Memory B cell (primary cell): ENCODE measurements at regions not wholly inside any gene's neighbourhood (a gene's known extent, or its start where the extent isn't known, plus 50 kb on each side); places are given as distances from the start of the nearest gene placed in this dataset.
"Not testable (repeated sequence)": the region's sequence is repeated elsewhere in the genome, so short reads cannot be mapped to it uniquely, and the experiment has no call there.

Source experiments
- ATAC-seq: fragments of 150-1000 bp; cut with Tn5 transposase; 2 replicates; pipeline ENCODE4 v1.10.0; 2021; ENCODE audit warnings: low read depth, mild to moderate bottlenecking, moderate library complexity
- DNase-seq, 2 donors: peaks; one replicate each; pipeline ENCODE4 v3.0.0; 2022; ENCODE audit warnings: low spot score in 2 of 2
- H3K27ac Mint-ChIP-seq: one replicate; pipeline ENCODE4 v1.8.0; 2022; ENCODE audit warnings: mild to moderate bottlenecking, moderate library complexity, mixed read lengths
- H3K27me3 Mint-ChIP-seq: one replicate; pipeline ENCODE4 v1.8.0; 2022; ENCODE audit warnings: mixed read lengths
- H3K36me3 Mint-ChIP-seq: one replicate; pipeline ENCODE4 v1.8.0; 2022; ENCODE audit warnings: mild to moderate bottlenecking, mixed read lengths
- H3K4me1 Mint-ChIP-seq: one replicate; pipeline ENCODE4 v1.8.0; 2022; ENCODE audit warnings: mixed read lengths
- H3K4me3 Mint-ChIP-seq: one replicate; pipeline ENCODE4 v1.8.0; 2022; ENCODE audit warnings: mild to moderate bottlenecking, moderate library complexity, mixed read lengths
- H3K9me3 Mint-ChIP-seq: one replicate; pipeline ENCODE4 v1.8.0; 2022; ENCODE audit warnings: mixed read lengths

DNA sequence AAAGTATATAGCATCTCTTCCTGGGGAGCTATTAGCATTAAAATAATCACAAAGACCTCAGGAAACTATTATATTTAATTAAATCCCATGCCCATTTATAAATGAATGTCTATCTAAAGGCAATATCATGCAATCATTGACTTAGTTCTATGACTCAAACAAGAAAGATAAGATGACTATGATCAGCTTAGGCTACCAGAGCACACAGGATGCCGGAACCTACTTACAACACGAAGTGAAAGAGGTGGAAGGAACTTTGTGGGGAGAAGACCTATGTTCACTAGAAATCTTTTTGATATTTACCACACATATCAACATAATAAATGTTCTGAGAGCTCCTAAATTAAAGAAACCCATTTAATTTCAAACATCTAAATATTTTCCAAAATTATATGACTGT lies 344.2 kb upstream of the CYLC2 start:
- ATAC-seq, result no peak
- peaks cover 4% of the 10 kb centered on the region for H3K9me3 Mint-ChIP-seq
- DNase-seq, result no peak
- no peaks in the 10 kb centered on the region for H3K4me1 Mint-ChIP-seq
- H3K27me3 Mint-ChIP-seq, result no peaks in the 10 kb centered on the region
- no peak overlapping the region for H3K27ac Mint-ChIP-seq
- H3K36me3 Mint-ChIP-seq, result no peaks in the 10 kb centered on the region
- no peak overlapping the region for H3K4me3 Mint-ChIP-seq

DNA sequence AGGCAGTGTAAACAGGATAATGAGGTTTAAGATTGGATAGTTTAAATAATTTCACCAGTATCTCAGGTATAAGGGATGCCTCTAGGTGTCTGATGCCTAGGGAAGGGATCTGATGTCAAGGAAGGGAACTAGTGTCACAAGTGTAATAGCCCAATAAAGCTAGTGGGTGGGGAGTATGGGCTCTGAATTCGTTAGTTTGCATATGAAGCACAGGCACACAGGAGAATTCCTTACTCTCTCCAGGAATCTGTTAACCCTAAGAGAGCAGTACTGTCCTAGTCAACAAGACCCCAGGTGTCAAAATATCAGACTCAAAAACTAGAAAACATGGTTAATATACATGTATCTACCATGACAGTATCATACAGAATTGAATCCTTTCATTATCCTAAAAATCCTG lies 352.5 kb upstream of the CYLC2 start:
- Mint-ChIP-seq H3K36me3 (no peaks in the 10 kb centered on the region), H3K4me3 (no peak overlapping the region), H3K4me1 (no peaks in the 10 kb centered on the region), H3K27ac (no peak overlapping the region), H3K9me3 (peaks cover 2% of the 10 kb centered on the region), H3K27me3 (no peaks in the 10 kb centered on the region)
- DNase-seq (no peak), ATAC-seq (no peak)

DNA sequence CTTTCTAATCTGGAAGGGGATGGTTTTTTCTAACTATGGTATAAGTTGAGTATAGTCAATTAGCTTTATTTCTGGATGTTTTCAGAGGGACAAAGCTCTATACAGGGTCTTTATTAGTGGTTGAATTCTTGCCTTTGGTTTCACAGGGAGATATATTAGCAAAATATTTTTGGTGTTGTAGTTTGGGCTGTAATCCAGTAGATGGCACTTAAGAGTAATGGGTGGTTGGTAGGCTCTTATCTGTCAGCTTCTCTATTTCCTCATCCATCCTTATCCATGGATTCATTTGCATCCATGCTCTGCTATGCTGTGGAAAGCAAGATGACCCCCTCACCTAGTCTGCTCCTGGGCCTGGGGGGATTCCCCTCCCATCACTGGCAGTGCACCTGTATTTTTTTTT lies 363.6 kb upstream of the CYLC2 start:
- Mint-ChIP-seq H3K4me3 (no peak overlapping the region), H3K36me3 (no peaks in the 10 kb centered on the region), H3K9me3 (peaks cover 2% of the 10 kb centered on the region), H3K27ac (no peak overlapping the region), H3K27me3 (no peaks in the 10 kb centered on the region), H3K4me1 (no peaks in the 10 kb centered on the region)
- DNase-seq, result no peak
- ATAC-seq, result no peak

DNA sequence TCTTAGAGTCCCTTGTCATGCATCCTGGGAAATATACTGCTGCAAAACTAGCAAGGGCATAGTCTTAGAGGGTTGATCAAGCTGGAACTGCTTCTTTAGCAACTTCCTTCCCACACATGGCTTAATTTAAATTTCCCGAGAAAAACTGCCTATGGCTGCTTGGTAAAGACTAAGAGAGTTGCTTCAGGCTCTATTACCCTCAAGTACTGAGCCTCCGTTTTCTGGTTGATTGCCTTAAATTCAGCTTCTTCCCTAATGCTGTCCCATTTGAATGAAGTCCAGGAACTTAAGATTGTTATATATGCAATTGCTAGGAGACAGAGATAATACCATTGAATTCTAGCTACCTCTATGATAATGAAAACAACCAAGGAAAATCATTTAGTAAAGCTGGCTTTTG lies 385.7 kb upstream of the CYLC2 start:
- Mint-ChIP-seq H3K4me3 (no peak overlapping the region), H3K9me3 (peaks cover 3% of the 10 kb centered on the region), H3K27ac (no peak overlapping the region), H3K4me1 (no peaks in the 10 kb centered on the region), H3K27me3 (no peaks in the 10 kb centered on the region), H3K36me3 (no peaks in the 10 kb centered on the region)
- no peak for DNase-seq
- no peak for ATAC-seq

DNA sequence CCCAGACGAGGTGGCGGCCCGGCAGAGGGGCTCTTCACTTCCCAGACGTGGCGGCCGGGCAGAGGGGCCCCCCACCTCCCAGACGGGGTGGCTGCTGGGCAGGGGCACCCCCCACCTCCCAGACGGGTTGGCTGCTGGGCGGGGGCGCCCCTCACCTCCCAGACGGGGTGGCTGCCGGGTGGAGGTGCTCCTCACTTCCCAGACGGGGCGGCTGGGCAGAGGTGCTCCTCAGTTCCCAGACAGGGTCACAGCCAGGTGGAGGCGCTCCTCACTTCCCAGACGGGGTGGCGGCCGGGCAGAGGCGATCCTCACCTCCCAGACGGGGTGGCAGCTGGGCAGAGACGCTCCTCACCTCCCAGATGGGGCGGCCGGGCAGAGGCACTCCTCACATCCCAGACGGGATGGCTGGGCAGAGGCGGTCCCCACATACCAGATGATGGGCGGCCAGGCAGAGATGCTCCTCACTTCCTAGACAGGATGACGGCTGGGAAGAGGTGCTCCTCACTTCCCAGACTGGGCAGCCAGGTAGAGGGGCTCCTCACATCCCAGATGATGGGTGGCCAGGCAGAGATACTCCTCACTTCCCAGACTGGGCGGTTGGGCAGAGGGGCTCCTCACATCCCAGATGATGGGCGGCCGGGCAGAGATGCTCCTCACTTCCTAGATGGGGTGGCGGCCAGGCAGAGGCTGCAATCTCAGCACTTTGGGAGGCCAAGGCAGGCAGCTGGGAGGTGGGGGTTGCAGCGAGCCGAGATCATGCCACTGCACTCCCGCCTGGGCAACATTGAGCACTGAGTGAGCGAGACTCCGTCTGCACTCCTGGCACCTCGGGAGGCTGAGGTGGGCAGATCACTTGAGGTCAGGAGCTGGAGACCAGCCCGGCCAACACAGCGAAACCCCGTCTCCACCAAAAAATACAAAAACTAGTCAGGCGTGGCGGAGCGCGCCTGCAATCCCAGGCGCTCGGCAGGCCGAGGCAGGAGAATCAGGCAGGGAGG lies 391.6 kb upstream of the CYLC2 start:
- H3K4me3 Mint-ChIP-seq, H3K27ac Mint-ChIP-seq, ATAC-seq, H3K36me3 Mint-ChIP-seq, H3K4me1 Mint-ChIP-seq, H3K9me3 Mint-ChIP-seq, DNase-seq, H3K27me3 Mint-ChIP-seq: not testable (repeated sequence)

DNA sequence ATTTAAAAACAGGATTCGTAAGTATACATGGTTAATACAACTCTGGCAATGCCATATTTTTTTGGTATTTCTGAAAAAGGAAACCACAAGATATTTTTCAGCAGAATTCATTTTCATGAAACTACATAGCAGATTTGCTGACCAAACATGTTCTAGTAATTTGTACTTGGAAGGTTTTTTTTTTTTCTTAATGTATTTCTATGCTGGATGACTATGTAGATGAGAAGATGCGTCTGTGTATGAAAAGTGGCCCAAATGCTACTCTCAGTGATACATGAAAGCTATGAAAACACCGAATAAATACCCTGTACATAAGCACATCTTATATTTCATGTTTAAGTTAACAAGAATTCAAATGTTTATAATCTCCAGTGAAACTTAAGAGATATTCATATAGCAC lies 400.9 kb upstream of the CYLC2 start:
- Mint-ChIP-seq H3K9me3 (peaks cover 6% of the 10 kb centered on the region), H3K36me3 (no peaks in the 10 kb centered on the region), H3K4me1 (no peaks in the 10 kb centered on the region), H3K27me3 (no peaks in the 10 kb centered on the region), H3K27ac (no peak overlapping the region), H3K4me3 (no peak overlapping the region)
- DNase-seq (no peak), ATAC-seq (no peak)

DNA sequence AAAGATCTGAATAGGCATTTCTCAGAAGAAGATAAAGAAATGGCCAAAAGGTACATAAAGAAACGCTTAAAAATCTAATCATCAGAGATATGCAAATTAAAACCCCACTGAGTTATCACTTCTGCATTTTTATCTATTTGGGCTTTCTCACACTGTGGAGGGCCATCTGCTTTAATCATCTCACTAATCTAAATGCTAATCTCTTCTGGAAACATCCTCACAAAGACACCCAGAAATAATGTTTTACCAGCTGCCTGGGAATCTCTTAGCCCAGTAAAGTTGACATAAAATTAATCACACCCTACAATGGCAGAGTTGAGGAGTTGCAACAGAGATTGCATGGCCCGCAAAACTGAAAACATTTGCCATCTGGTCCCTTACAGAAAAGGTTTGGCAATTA lies 407.9 kb upstream of the CYLC2 start:
- Mint-ChIP-seq H3K36me3 (no peaks in the 10 kb centered on the region), H3K27me3 (no peaks in the 10 kb centered on the region), H3K9me3 (no peaks in the 10 kb centered on the region), H3K4me3 (no peak overlapping the region), H3K4me1 (peaks cover 2% of the 10 kb centered on the region), H3K27ac (no peak overlapping the region)
- DNase-seq (no peak), ATAC-seq (no peak)

DNA sequence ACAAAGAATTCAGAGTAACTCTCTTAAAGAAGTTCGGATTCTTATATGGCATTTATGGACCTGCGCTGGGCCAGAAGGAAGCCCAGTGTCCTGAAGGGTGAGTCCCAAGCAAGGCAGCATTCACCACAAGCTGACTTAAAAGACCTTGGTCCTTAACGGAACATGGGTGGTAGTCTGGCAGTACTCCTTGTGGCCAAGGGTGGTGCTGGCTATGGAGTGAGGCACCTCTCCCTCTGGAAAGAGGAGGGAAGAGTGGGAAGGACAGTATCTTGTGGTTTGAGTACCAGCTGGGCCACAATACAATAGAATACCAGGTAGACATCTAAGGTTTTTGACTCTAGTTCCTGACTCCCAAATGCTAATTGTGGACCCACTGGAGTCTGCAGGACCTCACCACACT lies 425.7 kb upstream of the CYLC2 start:
- no peak for DNase-seq
- Mint-ChIP-seq H3K9me3 (peaks cover 5% of the 10 kb centered on the region), H3K27me3 (no peaks in the 10 kb centered on the region), H3K4me3 (no peak overlapping the region), H3K4me1 (no peaks in the 10 kb centered on the region), H3K36me3 (no peaks in the 10 kb centered on the region), H3K27ac (no peak overlapping the region)
- no peak for ATAC-seq

DNA sequence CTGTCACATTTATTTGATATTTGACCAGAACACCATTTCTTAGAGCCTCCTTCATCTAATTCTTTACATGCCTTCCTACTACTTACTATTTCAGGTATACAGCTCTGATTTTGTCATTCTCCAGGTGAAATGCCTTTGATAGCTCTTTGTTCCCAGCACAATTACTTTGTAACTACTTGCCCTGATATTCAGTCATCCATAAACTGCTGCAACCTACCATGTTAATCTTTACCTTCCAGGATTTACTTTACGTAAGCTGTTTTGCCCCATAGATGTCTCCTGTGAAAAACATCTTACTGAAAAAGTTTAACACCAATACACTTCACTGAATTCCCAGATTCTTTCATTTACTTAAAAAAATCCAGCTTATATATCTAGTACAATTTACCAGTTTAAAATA lies 443.8 kb upstream of the CYLC2 start:
- DNase-seq, result no peak
- H3K36me3 Mint-ChIP-seq, result peaks cover 4% of the 10 kb centered on the region
- H3K27me3 Mint-ChIP-seq, result no peaks in the 10 kb centered on the region
- no peak overlapping the region for H3K4me3 Mint-ChIP-seq
- no peak overlapping the region for H3K27ac Mint-ChIP-seq
- no peaks in the 10 kb centered on the region for H3K4me1 Mint-ChIP-seq
- ATAC-seq, result no peak
- H3K9me3 Mint-ChIP-seq, result peaks cover 10% of the 10 kb centered on the region

DNA sequence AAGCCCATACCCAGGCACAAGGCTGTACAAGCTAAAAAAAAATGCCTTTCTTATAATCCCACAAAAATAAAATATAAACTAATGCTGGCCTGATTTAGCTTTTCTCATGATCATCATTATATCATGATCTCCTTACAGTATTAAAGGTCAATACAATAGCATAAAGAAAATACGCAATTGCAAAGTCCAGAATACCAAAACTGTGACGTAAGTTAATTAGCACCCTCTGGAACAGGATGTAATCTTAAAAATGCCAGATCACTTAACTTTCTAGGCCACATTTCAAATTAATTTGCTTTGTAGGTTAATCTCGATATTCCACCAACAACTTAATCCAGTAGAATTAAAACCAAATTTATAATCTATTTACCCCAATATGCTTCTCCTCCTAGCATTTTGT lies 444.2 kb upstream of the CYLC2 start:
- H3K9me3 Mint-ChIP-seq, result peaks cover 9% of the 10 kb centered on the region
- H3K36me3 Mint-ChIP-seq, result peaks cover 4% of the 10 kb centered on the region
- H3K4me1 Mint-ChIP-seq, result no peaks in the 10 kb centered on the region
- no peaks in the 10 kb centered on the region for H3K27me3 Mint-ChIP-seq
- ATAC-seq, result no peak
- no peak for DNase-seq
- H3K27ac Mint-ChIP-seq, result no peak overlapping the region
- no peak overlapping the region for H3K4me3 Mint-ChIP-seq

DNA sequence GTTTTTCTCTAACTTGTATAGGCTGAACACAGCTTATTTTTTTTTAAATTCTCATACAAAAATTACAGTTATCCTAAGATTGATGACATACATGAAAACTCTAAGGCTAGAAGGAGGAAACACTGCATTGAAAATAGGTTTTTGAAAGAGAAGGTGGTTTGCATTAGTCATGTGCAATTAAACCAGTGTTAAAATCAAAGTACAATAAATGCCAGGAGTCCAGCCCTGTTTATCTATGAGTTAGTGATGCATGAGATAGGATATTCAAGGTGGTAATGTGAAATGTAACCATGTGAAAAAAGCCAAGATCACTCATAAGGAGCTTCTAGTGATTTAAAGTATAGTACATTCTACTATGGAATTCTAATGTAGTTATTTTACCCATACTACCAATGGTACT lies 444.9 kb upstream of the CYLC2 start:
- no peak overlapping the region for H3K4me3 Mint-ChIP-seq
- no peak for ATAC-seq

DNA sequence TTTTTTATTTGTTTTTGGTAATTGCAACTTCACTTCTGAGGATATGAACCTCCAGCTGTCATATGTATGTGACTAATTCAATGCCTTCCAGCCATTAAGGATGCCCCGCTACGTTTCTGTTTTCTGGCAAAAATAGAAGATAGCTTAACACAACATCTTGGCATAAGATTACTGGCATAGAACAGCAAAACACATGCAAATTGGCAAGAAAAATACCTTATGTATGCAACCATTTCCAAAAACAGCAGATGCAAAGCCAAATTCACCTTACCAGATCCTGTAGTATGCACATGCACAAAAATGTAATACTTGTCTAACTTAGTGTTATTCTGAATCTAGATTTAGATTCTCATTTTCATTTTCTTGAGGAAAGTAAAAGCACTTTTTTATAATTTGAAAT lies 461.1 kb upstream of the CYLC2 start:
- H3K4me3 Mint-ChIP-seq, result no peak overlapping the region
- no peaks in the 10 kb centered on the region for H3K9me3 Mint-ChIP-seq
- no peaks in the 10 kb centered on the region for H3K36me3 Mint-ChIP-seq
- ATAC-seq, result no peak
- DNase-seq, result no peak
- H3K4me1 Mint-ChIP-seq, result no peaks in the 10 kb centered on the region
- no peaks in the 10 kb centered on the region for H3K27me3 Mint-ChIP-seq
- H3K27ac Mint-ChIP-seq, result no peak overlapping the region

More for the DNA sequence above, 444.9 kb upstream of the CYLC2 start:
- no peak overlapping the region for H3K27ac Mint-ChIP-seq
- DNase-seq, result no peak
- peaks cover 4% of the 10 kb centered on the region for H3K36me3 Mint-ChIP-seq
- no peaks in the 10 kb centered on the region for H3K4me1 Mint-ChIP-seq
- H3K27me3 Mint-ChIP-seq, result no peaks in the 10 kb centered on the region
- H3K9me3 Mint-ChIP-seq, result peaks cover 9% of the 10 kb centered on the region

DNA sequence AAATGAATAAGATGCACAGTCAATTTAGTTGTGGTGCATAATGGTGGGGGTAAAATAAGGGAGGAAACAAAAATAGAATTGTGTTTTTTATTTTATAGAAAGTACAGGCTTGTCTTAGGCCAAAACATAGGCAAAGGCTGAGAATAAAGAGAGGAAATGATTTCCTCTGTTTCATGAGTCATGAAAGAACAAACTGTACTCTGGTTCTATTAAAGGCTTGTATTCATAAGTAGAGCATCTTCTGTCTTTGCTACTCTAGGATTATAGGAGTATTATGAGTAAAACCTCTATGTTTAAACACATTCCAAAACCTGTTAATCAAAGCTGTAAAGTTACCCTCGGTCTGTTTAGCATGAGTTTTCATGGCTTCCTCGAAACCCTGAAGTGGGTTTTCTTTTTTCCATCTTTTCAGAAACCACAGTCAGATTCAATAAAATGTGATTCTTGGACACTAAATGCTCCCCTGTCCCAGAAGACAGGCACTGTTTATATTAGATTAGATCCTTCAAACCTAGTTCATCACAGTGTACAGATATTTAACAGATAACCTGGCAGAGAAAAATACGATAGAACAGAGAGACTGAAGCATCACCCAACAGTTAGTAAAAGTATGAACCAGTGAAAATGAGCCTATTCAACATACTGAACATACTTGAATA lies 473.9 kb upstream of the CYLC2 start:
- Mint-ChIP-seq H3K27me3 (no peaks in the 10 kb centered on the region), H3K4me3 (no peak overlapping the region), H3K4me1 (no peaks in the 10 kb centered on the region), H3K36me3 (no peaks in the 10 kb centered on the region), H3K27ac (no peak overlapping the region), H3K9me3 (peaks cover 2% of the 10 kb centered on the region)
- no peak for ATAC-seq
- no peak for DNase-seq

DNA sequence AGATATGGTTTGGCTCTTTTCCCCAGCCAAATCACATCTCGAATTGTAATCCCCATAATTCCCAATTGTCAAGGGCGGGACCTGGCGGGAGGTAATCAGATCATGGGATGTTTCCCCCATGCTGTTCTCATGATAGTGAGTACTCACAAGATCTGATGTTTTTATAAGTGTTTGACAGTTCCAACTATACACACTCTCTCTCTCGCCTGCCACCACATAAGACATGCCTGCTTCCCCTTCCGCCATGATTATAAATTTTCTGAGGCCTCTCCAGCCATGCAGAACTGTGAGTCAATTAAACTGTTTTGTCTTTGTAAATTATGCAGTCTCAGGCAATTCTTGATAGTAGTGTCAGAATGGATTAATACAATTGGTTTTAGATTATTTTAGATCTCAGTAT lies 475.7 kb upstream of the CYLC2 start:
- Mint-ChIP-seq H3K36me3 (no peaks in the 10 kb centered on the region), H3K4me3 (no peak overlapping the region), H3K4me1 (no peaks in the 10 kb centered on the region), H3K9me3 (no peaks in the 10 kb centered on the region), H3K27ac (no peak overlapping the region), H3K27me3 (no peaks in the 10 kb centered on the region)
- ATAC-seq (no peak), DNase-seq (no peak)

DNA sequence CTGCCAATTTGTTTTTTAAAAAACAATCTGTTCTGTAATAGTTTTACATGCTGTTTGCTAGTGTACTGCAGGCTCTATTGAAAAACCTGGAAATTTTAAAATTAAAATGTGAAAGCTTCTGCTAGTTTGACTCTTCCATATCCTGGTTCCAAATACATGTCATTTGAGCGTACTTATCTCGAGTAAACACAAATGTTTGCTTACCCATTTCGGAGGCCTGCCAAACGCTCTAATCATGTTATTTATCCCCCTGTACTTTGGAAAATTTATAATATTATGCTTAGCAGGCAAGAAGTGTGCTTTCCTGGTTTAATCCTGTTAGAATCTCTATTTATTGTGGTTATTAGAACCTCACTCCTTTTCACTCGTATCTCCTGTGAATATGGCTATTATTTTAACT lies 476.8 kb upstream of the CYLC2 start:
- no peak overlapping the region for H3K27ac Mint-ChIP-seq
- H3K36me3 Mint-ChIP-seq, result no peaks in the 10 kb centered on the region
- ATAC-seq (no peak), DNase-seq (no peak)
- no peak overlapping the region for H3K4me3 Mint-ChIP-seq
- no peaks in the 10 kb centered on the region for H3K27me3 Mint-ChIP-seq
- peaks cover 2% of the 10 kb centered on the region for H3K9me3 Mint-ChIP-seq
- no peaks in the 10 kb centered on the region for H3K4me1 Mint-ChIP-seq
